ENCODE measurements at regions not wholly inside any gene's neighbourhood (a gene's known extent, or its start where the extent isn't known, plus 50 kb on each side); places are given as distances from the start of the nearest gene placed in this dataset.

DNA sequence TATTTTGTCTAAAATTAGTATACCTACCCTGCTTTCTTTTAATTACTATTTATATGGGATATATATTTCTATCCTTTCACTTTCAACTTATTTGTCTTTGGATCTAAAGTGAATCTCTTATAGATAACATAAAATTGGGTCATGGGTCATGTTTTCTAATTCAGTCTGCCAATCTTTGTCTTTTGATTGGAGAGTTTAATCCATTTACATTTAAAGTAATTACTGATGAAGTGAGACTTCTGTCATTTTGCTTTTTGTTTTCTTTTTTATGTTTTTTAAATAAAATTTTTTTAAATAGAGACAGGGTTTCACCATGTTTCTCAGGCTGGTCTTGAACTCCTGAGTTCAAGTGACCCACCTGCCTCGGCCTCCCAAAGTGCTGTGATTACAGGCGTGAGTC lies 50.5 kb upstream of the PRDM1 start:
- H3K27ac Mint-ChIP-seq, result no peak overlapping the region
- peaks cover 18% of the 10 kb centered on the region for H3K4me1 Mint-ChIP-seq
- H3K4me3 Mint-ChIP-seq, result no peak overlapping the region
- DNase-seq, result no peak
- H3K36me3 Mint-ChIP-seq, result peaks cover 13% of the 10 kb centered on the region
- peaks cover 17% of the 10 kb centered on the region for H3K9me3 Mint-ChIP-seq
- peaks cover 7% of the 10 kb centered on the region for H3K27me3 Mint-ChIP-seq
- CTCF ChIA-PET, result interaction anchor here (1.0 to 1.8 kb wide), 2 partner anchors 15 to 188 kb away, joined by 3 to 5 read pairs; no protein-coding TSS in a partner anchor

DNA sequence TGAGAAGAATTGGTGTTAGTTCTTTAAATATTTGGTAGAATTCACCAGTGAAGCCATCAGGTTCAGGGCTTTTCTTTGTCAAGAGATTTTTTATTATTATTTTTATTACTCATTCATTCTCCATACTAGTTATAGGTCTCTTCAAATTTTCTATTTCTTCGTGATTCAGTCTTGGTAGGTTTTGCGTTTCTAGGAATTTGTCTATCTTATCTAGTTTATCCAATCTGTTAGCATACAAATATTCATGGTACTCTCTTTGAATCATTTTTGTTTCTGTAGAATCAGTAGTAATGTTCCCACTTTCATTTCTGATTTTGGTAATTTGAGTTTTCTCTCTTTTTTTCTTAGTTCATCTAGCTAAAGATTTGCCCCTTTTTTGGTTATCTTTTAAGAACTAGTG lies 52.3 kb upstream of the PRDM1 start:
- Mint-ChIP-seq H3K36me3 (peaks cover 13% of the 10 kb centered on the region), H3K27ac (no peak overlapping the region), H3K9me3 (peaks cover 17% of the 10 kb centered on the region), H3K4me3 (no peak overlapping the region), H3K4me1 (peaks cover 18% of the 10 kb centered on the region), H3K27me3 (peaks cover 7% of the 10 kb centered on the region)
- DNase-seq, result no peak
- CTCF ChIA-PET, result no interaction called here

DNA sequence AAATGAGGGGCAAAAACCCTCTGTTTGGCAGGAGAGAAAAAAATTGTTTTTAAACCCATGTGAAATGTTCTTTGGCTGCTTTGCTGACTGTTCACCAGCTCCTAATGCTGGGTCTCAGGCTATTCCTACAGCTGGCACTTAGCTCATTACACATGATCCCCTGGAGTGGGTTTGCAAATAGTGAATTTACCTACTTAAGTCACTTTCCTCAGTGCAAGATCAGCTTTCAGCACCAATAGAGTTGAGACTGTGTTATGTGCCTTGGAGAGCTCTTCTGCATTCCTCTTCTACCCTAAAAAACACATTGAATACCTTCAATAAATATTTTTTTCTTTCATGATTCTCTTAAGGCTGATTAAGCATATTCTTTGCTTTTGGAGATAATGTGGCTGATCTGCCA lies 58.4 kb upstream of the PRDM1 start:
- no peak for DNase-seq
- Mint-ChIP-seq H3K4me3 (no peak overlapping the region), H3K4me1 (no peaks in the 10 kb centered on the region), H3K27me3 (peaks cover 31% of the 10 kb centered on the region), H3K36me3 (no peaks in the 10 kb centered on the region), H3K9me3 (no peaks in the 10 kb centered on the region), H3K27ac (no peak overlapping the region)
- CTCF ChIA-PET, result interaction anchor here (0.9 kb wide), 1 partner anchor 187 kb away, joined by 3 read pairs; no protein-coding TSS in a partner anchor

DNA sequence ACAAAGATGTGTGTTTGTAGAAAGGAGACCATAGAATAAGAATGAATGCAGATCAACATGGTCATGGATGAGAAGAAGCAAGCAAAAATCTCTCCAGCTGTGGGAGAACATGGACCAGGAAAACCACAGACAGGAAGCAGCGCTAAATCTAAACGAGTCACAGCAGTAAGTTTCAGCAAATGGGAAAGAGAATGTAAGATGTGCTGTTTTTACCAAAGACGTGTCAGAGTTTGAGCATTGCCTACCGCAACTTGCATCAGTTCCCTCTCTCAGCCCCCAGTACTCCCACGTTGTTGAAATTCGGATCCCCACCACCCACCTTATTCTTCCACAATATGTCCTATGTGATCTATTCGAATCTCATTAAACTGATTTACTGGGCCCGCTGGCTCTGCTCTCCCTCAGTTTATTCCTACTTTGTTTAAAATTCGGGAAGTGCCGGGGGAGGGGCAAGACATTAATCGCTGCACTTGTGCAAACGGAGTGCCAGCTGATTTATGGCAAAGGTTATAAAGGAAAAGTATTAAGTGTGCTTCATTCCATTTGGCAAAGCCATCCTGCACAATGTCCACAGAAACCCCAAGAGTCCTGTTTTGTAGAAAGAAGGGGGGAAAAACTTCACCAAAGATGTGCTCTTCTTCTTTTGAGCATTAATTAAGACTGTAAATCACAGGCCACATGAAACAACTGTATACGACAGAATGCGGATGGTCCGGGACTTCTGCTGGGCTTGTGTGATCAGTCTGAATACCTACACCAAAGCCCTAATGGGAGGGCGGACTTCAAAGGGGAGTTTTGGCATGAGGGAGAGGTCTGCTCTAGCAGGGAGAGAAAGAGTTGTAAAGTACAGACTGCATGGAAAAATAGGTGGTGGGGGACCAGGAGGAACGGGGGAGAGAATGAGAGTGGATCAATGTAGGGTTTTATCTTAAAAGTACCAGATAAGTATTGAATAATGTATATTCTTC lies 59.1 kb upstream of the PRDM1 start:
- no peak overlapping the region for H3K27ac Mint-ChIP-seq
- no peak for DNase-seq

DNA sequence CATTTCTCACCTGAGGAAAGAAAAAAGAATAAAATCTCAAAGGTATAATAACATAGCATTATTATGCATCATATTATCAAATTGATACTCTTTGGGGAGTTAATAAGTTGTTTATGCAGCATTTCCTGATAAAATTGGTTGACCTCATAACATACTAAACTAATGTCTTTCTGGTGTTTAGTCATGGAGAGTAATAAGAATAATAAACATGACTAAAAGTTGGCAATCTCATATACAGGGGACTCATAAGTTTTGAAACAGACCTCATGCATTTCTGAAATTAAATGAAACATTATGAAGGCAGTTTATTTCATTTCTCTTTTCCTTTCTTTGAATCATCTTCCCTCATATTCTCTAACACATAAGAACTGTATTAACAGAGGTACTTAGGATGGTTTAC lies 60.5 kb upstream of the PRDM1 start:
- CTCF ChIA-PET, result no interaction called here
- Mint-ChIP-seq H3K4me1 (no peaks in the 10 kb centered on the region), H3K36me3 (no peaks in the 10 kb centered on the region), H3K4me3 (no peak overlapping the region), H3K9me3 (no peaks in the 10 kb centered on the region), H3K27ac (no peak overlapping the region), H3K27me3 (peaks cover 25% of the 10 kb centered on the region)
- DNase-seq, result no peak

More for the DNA sequence above, 59.1 kb upstream of the PRDM1 start:
- CTCF ChIA-PET, result interaction anchor here (0.9 kb wide), 1 partner anchor 188 kb away, joined by 3 read pairs; no protein-coding TSS in a partner anchor
- Mint-ChIP-seq H3K4me1 (no peaks in the 10 kb centered on the region), H3K9me3 (no peaks in the 10 kb centered on the region), H3K36me3 (no peaks in the 10 kb centered on the region), H3K4me3 (no peak overlapping the region), H3K27me3 (peaks cover 31% of the 10 kb centered on the region)

DNA sequence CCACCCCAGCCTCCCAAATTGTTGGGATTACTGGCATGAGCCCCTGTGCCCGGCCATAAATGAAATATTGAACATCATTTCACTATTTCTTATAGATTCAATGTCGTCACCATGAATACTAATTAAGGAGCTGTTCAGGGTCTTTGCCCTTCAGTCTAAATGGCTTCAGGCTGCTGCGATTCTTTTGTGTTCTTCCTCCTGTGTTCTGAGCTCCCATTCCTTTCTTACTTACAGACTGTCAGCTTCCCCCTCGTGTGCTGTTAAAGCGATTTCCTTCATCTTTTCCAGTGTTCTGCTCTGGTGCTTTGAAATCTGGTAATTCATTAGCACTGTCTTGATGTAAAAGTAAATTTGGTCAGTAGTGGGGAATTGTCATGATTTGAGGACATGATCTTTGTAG lies 63.3 kb upstream of the PRDM1 start:
- no peaks in the 10 kb centered on the region for H3K36me3 Mint-ChIP-seq

DNA sequence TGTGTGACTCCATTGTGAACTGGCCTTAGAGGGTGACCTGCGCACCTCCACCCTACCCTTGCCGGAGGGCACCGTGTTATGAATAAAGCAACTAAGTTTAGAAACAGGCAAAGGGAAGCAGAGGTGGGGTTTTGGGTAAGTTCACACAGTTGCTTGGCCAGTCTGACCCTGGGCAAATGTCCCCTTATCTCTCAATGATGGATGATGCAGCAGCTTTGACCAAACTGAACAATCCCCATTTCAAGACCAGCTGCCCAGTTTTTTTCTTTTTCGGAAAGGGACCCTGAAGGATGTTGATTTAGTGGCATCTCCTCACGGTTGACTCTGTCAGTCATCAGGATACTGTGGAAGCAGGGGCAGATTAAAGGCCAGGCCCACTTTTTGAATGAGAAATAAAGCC lies 68.7 kb upstream of the PRDM1 start:
- Mint-ChIP-seq H3K4me1 (no peaks in the 10 kb centered on the region), H3K36me3 (no peaks in the 10 kb centered on the region), H3K9me3 (no peaks in the 10 kb centered on the region), H3K27ac (no peak overlapping the region), H3K4me3 (no peak overlapping the region), H3K27me3 (peaks cover 41% of the 10 kb centered on the region)
- CTCF ChIA-PET, result no interaction called here
- no peak for DNase-seq

More for the DNA sequence above, 63.3 kb upstream of the PRDM1 start:
- Mint-ChIP-seq H3K9me3 (no peaks in the 10 kb centered on the region), H3K27ac (no peak overlapping the region), H3K4me1 (no peaks in the 10 kb centered on the region), H3K4me3 (no peak overlapping the region), H3K27me3 (peaks cover 28% of the 10 kb centered on the region)
- CTCF ChIA-PET, result interaction anchor here (1.1 kb wide), 1 partner anchor 538 kb away, joined by 3 read pairs; no protein-coding TSS in a partner anchor
- no peak for DNase-seq

DNA sequence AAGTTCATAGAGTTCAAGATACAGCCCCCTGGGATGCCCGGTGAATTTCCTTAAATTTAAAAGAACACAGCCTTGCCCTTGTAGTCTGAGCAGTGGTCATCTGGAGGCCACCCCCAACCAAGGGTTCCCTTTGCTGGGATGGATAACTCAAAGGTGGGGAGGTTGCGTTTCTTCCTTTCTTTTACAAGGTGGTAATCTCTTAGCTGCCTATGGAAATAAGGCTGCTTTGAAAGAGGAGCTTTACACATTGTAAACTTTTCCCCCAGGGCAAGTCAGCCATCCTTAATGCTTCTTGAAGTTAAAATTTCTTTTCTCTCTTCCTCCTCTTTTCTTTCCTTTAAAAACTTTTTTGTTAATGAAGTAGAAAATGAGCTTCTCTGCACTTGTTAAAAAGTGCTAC lies 71.2 kb upstream of the PRDM1 start:
- H3K27me3 Mint-ChIP-seq, result peaks cover 41% of the 10 kb centered on the region
- H3K27ac Mint-ChIP-seq, result no peak overlapping the region
- no peak for DNase-seq
- H3K9me3 Mint-ChIP-seq, result no peaks in the 10 kb centered on the region
- CTCF ChIA-PET, result no interaction called here
- H3K4me3 Mint-ChIP-seq, result no peak overlapping the region
- H3K4me1 Mint-ChIP-seq, result no peaks in the 10 kb centered on the region
- H3K36me3 Mint-ChIP-seq, result no peaks in the 10 kb centered on the region

DNA sequence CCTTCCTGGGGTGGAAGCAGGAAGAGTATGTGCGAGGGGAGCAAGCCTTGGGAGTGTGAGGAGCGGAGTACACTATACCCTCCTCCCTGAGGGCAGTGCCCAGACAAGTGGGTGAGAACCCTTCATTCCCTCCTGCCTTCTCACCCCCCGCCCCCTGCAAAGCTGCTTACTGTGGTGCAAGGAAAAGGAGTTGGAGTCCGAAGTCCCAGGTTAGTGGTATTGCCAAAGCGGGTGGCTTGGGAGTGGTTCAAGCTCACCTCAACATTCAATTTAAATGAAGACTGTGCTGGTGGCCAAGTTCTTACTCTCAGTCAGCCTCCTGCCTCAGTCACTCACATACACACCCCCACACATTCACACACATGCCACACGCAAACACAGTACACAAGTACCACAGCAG lies 74.7 kb upstream of the PRDM1 start:
- CTCF ChIA-PET, result no interaction called here
- no peak for DNase-seq
- no peak overlapping the region for H3K27ac Mint-ChIP-seq
- peaks cover 39% of the 10 kb centered on the region for H3K27me3 Mint-ChIP-seq
- H3K9me3 Mint-ChIP-seq, result no peaks in the 10 kb centered on the region
- H3K4me3 Mint-ChIP-seq, result no peak overlapping the region
- H3K36me3 Mint-ChIP-seq, result no peaks in the 10 kb centered on the region
- no peaks in the 10 kb centered on the region for H3K4me1 Mint-ChIP-seq

DNA sequence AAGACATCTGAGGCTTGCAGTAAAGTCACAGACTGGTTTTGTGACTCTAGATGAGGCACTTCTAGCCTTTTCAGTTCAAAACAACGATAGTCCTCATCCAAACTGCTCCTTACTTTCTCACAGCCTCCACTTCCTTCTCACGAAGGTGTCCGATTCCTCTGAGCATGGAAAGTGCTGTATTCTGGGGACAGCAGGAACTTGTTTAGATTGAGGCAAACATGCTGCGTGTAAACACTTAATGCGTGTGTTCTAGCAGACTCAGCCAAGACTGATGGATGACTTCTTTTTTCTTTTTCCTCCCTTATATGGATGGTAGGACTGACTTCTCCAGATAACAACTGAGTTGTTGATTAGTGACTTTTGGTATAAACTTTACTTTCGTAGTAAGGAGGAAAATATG lies 80.2 kb upstream of the PRDM1 start:
- CTCF ChIA-PET, result no interaction called here

DNA sequence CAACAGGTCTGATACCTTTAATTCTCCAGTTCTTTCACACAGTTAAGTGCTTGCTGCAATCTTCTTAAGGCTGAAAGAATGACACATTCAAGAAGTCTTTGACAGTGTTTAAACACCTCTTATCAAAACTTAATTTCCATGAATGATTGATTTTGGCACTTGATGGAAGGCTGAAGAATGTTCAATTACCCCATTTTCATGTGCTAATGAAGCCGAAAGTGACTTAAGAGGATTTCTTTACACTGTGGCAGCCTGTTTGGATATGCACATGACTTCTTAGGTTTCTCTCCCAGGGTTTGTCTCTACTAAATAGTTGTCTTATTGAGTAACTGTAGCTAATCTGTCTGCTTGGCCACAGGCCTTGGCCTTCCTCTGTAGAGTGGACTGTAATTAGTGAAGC lies 81.1 kb upstream of the PRDM1 start:
- H3K4me1 Mint-ChIP-seq, result no peaks in the 10 kb centered on the region
- CTCF ChIA-PET, result no interaction called here
- H3K9me3 Mint-ChIP-seq, result no peaks in the 10 kb centered on the region
- DNase-seq, result no peak
- no peak overlapping the region for H3K4me3 Mint-ChIP-seq
- no peak overlapping the region for H3K27ac Mint-ChIP-seq
- H3K27me3 Mint-ChIP-seq, result peaks cover 35% of the 10 kb centered on the region
- no peaks in the 10 kb centered on the region for H3K36me3 Mint-ChIP-seq

More for the DNA sequence above, 80.2 kb upstream of the PRDM1 start:
- Mint-ChIP-seq H3K9me3 (no peaks in the 10 kb centered on the region), H3K27ac (no peak overlapping the region), H3K27me3 (peaks cover 32% of the 10 kb centered on the region), H3K4me3 (no peak overlapping the region), H3K36me3 (no peaks in the 10 kb centered on the region), H3K4me1 (no peaks in the 10 kb centered on the region)
- no peak for DNase-seq

DNA sequence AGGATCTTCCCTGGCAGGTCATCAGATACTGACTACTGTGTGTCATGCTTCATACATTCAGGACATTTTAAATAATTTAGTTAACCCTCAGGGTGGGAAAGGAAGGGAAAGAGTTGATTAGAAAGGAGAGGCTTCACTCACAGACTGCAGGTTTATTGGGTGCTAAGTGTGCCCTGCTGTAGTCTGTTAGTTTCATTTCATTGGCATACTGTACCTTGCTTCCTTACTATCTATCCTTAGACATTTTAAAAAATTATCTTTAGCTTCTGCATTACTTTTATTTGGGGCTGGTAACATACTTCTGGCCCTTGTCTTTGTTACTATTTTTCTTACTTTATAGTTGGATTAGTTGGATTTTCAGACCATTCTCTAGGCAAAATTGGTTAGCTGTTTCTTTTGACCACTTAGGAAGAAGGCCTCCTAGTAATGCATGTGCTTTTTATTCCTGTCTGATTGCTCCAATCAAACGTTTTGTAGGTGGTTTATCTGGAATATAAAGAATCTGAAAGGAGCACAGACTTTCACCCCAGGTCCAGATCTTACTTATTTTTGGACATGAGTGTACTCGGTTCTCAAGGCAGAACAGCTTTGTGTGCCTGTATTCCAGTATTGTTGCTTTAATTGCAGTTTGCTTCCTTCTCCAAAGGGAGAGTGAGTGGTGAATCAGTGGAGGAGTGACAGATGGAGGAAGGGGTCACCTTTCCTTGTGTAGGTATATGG lies 82.7 kb upstream of the PRDM1 start:
- H3K4me3 Mint-ChIP-seq, result no peak overlapping the region
- H3K27ac Mint-ChIP-seq, result no peak overlapping the region
- no peaks in the 10 kb centered on the region for H3K9me3 Mint-ChIP-seq
- peaks cover 42% of the 10 kb centered on the region for H3K27me3 Mint-ChIP-seq
- DNase-seq, result no peak
- no peaks in the 10 kb centered on the region for H3K36me3 Mint-ChIP-seq
- H3K4me1 Mint-ChIP-seq, result no peaks in the 10 kb centered on the region
- CTCF ChIA-PET, result interaction anchor here (0.6 to 1.0 kb wide), 2 partner anchors 208 to 216 kb away, joined by 3 read pairs; no protein-coding TSS in a partner anchor

DNA sequence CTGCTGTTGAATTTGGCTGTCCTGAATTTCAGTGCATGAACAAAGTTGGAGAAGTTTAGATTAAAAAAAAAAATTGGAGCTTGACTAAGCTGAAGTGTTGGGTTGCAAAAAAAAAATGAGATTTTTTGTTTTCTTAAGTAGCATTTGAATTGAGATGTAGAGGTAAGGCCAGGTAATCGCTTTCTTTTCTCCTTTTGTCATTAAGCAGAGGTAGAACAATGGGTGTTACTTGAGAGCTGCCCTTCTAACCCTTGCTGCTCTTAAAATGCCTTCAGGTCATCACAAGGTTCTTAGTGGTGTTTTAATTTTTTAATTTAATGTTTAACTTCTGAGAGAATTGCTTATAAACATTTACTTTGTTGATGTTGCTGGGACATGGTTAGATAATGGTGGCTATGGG lies 84.1 kb upstream of the PRDM1 start:
- no peaks in the 10 kb centered on the region for H3K4me1 Mint-ChIP-seq
- DNase-seq, result no peak
- H3K4me3 Mint-ChIP-seq, result no peak overlapping the region
- peaks cover 1% of the 10 kb centered on the region for H3K36me3 Mint-ChIP-seq
- no peaks in the 10 kb centered on the region for H3K9me3 Mint-ChIP-seq
- CTCF ChIA-PET, result interaction anchor here (0.6 to 0.7 kb wide), 2 partner anchors 12 to 378 kb away, joined by 3 to 4 read pairs; no protein-coding TSS in a partner anchor
- peaks cover 47% of the 10 kb centered on the region for H3K27me3 Mint-ChIP-seq
- H3K27ac Mint-ChIP-seq, result no peak overlapping the region

DNA sequence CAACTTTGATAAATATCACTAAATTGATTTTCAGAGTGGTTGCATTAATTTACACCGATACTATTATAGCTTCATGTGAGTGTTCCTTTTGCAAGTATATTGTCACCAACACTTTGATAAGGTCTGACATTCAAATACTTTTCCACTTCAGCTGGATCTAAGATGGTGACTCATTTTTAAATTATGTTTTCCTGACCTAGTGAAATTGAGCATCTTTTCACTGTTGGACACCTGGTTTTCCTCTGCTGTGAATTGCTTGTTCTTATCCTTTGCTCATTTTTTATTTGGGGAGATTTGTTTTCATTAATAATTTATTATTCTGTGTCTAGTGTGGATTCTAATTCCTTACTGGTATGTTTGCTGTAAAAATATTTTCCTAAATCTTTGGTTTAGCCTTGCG lies 85.2 kb upstream of the PRDM1 start:
- CTCF ChIA-PET, result no interaction called here
- peaks cover 55% of the 10 kb centered on the region for H3K27me3 Mint-ChIP-seq

More for the DNA sequence above, 85.2 kb upstream of the PRDM1 start:
- Mint-ChIP-seq H3K27ac (no peak overlapping the region), H3K4me1 (peaks cover under 1% of the 10 kb centered on the region), H3K9me3 (no peaks in the 10 kb centered on the region), H3K4me3 (no peak overlapping the region), H3K36me3 (peaks cover 1% of the 10 kb centered on the region)
- DNase-seq, result no peak
